OCI-LY7 (cell line): ENCODE measurements at regions not wholly inside any gene's neighbourhood (a gene's known extent, or its start where the extent isn't known, plus 50 kb on each side); places are given as distances from the start of the nearest gene placed in this dataset.

Source experiments
- BruUV-seq: library from RNA; stranded (reverse); fragments of 400-500 nt; replicated peaks from 2 replicates; lab custom pipeline; 2021; lab: Mats Ljungman, UMichigan
- CTCF ChIA-PET: fragments of 300-600 bp; sonication (Branson Sonifier 250); formaldehyde crosslinking; loops from one replicate; lab custom pipeline; 2022; ENCODE audit warnings: antibody characterized with exemption; ENCODE audit not compliant: unreplicated experiment; lab: Charles Lee
- POLR2A ChIA-PET: fragments of 300-600 bp; sonication (Branson Sonifier 250); formaldehyde crosslinking; loops from one replicate; lab custom pipeline; 2022; ENCODE audit warnings: antibody characterized with exemption; lab: Charles Lee
- DNase-seq: peaks from one replicate; pipeline ENCODE4 v3.0.0-alpha.2; 2015; ENCODE audit warnings: low spot score
- H2AFZ ChIP-seq: fragments of 200-600 bp; sonication (generic), shearing (Covaris generic); 2 replicates; pipeline ENCODE4 v1.6.1; 2014; ENCODE audit warnings: mild to moderate bottlenecking, antibody characterized with exemption, low read length, moderate library complexity
- H3K27ac ChIP-seq: fragments of 200-600 bp; sonication (generic); 2 replicates; pipeline ENCODE4 v1.5.1; 2014; ENCODE audit warnings: mixed run types, low read depth, mild to moderate bottlenecking, moderate library complexity, low read length, inconsistent platforms; ENCODE audit not compliant: poor library complexity, severe bottlenecking
- H3K36me3 ChIP-seq: fragments of 200-600 bp; sonication (generic); 2 replicates; pipeline ENCODE4 v1.6.1; 2014; ENCODE audit warnings: mild to moderate bottlenecking, antibody characterized with exemption, low read length, moderate library complexity, mixed read lengths; ENCODE audit not compliant: insufficient read depth
- H3K4me1 ChIP-seq: fragments of 200-600 bp; sonication (generic); 2 replicates; pipeline ENCODE4 v1.5.1; 2014; ENCODE audit warnings: mild to moderate bottlenecking, low read length; ENCODE audit not compliant: insufficient read depth, poor library complexity, severe bottlenecking
- H3K4me2 ChIP-seq: fragments of 200-600 bp; sonication (generic); 2 replicates; pipeline ENCODE4 v1.6.1; 2014; ENCODE audit warnings: mild to moderate bottlenecking, low read length
- H3K4me3 ChIP-seq: fragments of 200-600 bp; sonication (generic); 2 replicates; pipeline ENCODE4 v1.5.1; 2014; ENCODE audit warnings: mild to moderate bottlenecking, low read depth, low read length; ENCODE audit not compliant: poor library complexity, severe bottlenecking
- H3K79me2 ChIP-seq: fragments of 200-600 bp; sonication (generic); 2 replicates; pipeline ENCODE4 v1.6.1; 2016; ENCODE audit warnings: low read depth, mild to moderate bottlenecking, low read length, moderate library complexity, mixed read lengths; ENCODE audit not compliant: insufficient read depth
- H3K9me2 ChIP-seq: fragments of 200-600 bp; sonication (generic); 2 replicates; pipeline ENCODE4 v1.6.1; 2016; ENCODE audit warnings: mild to moderate bottlenecking, low read length, mixed read lengths; ENCODE audit not compliant: insufficient read depth
- H3K9me3 ChIP-seq: fragments of 200-600 bp; sonication (generic); 2 replicates; pipeline ENCODE4 v1.6.1; 2014; ENCODE audit warnings: mild to moderate bottlenecking, mixed run types, low read length, mixed read lengths
- H4K20me1 ChIP-seq: fragments of 200-600 bp; sonication (generic); 2 replicates; pipeline ENCODE4 v1.6.1; 2014; ENCODE audit warnings: mild to moderate bottlenecking, antibody characterized with exemption, low read length, moderate library complexity, mixed read lengths; ENCODE audit not compliant: insufficient read depth
- EZH2phosphoT487 ChIP-seq: fragments of 200-600 bp; sonication (generic); IDR thresholded peaks from 2 replicates; pipeline ENCODE4 v1.6.1; 2018; ENCODE audit warnings: low read depth, borderline replicate concordance, mild to moderate bottlenecking, mixed run types, antibody characterized with exemption, low read length, moderate library complexity, mixed read lengths
- intact Hi-C: fragments of 100-400 bp; cut with micrococcal nuclease; formaldehyde crosslinking; loops from one replicate; pipeline ENCODE4 v1.10.0; 2022; ENCODE audit not compliant: unreplicated experiment
- TF ChIP-seq, protein P1 (sequence below): fragments of 200-600 bp; sonication (generic); conservative IDR thresholded peaks from 2 replicates; pipeline ENCODE4 v1.5.1; 2014; ENCODE audit warnings: mild to moderate bottlenecking, antibody characterized with exemption, low read length, moderate library complexity, mixed read lengths

DNA sequence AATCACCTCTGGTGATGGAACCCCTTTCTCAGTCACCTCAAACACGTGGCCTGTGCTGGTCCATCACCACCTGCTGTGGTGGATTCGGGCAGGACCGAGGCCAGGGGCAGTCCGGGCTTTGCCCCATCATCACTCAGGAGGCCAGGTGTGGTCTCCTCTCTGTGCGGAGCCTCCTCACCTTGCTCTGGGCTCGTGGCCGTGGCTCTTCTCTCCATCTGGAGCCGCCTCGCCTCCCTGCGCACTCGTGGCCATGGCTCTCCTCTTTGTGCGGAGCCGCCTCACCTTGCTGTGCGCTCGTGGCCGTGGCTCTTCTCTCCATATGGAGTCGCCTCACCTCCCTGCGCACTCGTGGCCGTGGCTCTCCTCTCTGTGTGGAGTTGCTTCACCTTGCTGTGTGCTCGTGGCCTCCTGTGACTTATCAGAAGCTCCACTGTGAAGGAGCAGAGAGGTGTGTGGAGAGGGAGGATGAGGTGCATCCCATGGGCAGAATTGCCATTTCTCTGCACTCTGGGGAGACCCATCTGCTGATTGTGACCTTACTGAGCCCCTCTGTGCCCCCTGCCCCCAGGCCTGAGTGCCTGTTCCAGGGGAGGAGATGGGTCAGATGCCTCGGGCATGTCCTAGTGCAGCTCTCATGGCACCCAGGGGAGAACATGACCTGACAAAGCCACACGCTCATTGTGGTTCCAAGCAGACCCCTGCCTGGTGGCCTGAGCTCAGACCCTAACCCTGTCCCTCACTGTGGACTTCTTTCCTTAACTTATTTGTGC lies 276.6 kb upstream of the IRX2 start:
- DNase-seq = no peak
- H3K27ac ChIP-seq = no peak overlapping the region
- H3K4me2 ChIP-seq = no peak overlapping the region
- no TSS peak for BruUV-seq
- no peaks in the 10 kb centered on the region for H3K9me3 ChIP-seq
- ChIA-PET POLR2A (interaction anchor here (0.8 kb wide), 1 partner anchor 13 kb away, joined by 3 read pairs; no protein-coding TSS in a partner anchor), CTCF (no interaction called here)
- no peak overlapping the region for H2AFZ ChIP-seq
- no peaks in the 10 kb centered on the region for H3K79me2 ChIP-seq
- no peaks in the 10 kb centered on the region for H3K9me2 ChIP-seq
- H4K20me1 ChIP-seq = no peaks in the 10 kb centered on the region
- intact Hi-C loops = no loop called here
- no peak for TF ChIP-seq EZH2phosphoT487
- TF ChIP-seq, protein P1, sequence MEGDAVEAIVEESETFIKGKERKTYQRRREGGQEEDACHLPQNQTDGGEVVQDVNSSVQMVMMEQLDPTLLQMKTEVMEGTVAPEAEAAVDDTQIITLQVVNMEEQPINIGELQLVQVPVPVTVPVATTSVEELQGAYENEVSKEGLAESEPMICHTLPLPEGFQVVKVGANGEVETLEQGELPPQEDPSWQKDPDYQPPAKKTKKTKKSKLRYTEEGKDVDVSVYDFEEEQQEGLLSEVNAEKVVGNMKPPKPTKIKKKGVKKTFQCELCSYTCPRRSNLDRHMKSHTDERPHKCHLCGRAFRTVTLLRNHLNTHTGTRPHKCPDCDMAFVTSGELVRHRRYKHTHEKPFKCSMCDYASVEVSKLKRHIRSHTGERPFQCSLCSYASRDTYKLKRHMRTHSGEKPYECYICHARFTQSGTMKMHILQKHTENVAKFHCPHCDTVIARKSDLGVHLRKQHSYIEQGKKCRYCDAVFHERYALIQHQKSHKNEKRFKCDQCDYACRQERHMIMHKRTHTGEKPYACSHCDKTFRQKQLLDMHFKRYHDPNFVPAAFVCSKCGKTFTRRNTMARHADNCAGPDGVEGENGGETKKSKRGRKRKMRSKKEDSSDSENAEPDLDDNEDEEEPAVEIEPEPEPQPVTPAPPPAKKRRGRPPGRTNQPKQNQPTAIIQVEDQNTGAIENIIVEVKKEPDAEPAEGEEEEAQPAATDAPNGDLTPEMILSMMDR = no peak
- no peak overlapping the region for H3K4me3 ChIP-seq
- H3K4me1 ChIP-seq = no peaks in the 10 kb centered on the region
- no peaks in the 10 kb centered on the region for H3K36me3 ChIP-seq

DNA sequence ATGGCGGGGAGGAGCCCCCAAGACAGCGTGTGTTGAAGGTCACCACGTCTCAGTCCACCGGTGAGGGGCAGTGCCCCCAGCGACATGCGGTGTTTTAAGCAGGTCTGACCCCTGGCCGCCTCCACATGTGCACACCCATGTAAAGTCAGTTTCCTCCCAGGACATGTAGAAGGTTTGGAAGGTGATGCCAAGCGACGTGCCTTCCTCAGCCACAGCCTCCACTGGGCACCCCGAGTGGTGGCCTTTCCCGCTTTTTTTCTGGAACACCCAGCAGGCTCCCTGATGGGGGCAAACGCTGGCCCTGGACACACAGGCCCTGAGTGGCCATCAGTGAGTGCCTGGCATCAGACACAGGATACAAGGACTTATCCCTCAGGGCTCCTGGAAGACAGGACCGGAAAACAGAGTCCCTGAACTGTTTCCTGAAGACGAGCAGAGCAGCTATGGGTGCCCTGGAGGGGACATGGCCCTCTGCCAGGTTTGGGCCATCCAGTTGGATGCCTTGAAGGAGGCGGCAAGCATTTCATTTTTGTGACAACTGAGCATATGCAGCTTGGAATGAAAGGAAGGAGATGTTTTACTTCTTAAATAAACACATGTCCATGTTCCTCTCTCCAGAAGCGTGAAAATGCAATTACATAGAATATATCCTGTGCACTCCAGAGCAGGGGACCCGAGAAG lies 275.8 kb upstream of the IRX2 start:
- Histone ChIP-seq H3K9me2 (no peaks in the 10 kb centered on the region), H3K4me1 (no peaks in the 10 kb centered on the region), H3K27ac (no peak overlapping the region), H3K79me2 (no peaks in the 10 kb centered on the region), H3K4me3 (no peak overlapping the region), H2AFZ (no peak overlapping the region), H3K36me3 (no peaks in the 10 kb centered on the region), H4K20me1 (no peaks in the 10 kb centered on the region), H3K4me2 (no peak overlapping the region), H3K9me3 (no peaks in the 10 kb centered on the region)
- TF ChIP-seq, protein P1 = no peak
- no peak for TF ChIP-seq EZH2phosphoT487
- CTCF ChIA-PET = no interaction called here
- no TSS peak for BruUV-seq
- no peak for DNase-seq
- intact Hi-C loops = no loop called here
- POLR2A ChIA-PET = no interaction called here

DNA sequence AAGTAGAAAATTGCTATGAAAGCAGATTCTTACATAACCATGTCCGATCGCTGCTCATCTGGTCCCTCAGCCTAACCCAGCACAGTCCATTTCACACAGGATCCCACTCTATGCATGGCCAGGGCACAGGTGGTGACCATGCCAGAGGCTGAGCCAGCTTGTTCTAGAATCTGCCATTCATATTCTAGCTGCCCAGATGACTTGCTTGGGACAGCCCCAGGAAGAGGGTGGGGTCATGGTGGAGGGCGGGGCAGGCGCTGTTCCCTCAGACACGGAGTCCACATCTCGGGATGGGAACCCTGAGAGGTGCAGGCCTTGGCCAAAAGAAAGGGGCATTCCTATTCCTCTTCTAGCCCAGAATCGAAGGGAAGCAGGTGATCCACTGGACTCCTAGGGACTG lies 275.2 kb upstream of the IRX2 start:
- intact Hi-C loops = no loop called here
- H3K4me2 ChIP-seq = no peak overlapping the region
- no peak for DNase-seq
- no peaks in the 10 kb centered on the region for H3K4me1 ChIP-seq
- H4K20me1 ChIP-seq = no peaks in the 10 kb centered on the region
- no peak overlapping the region for H3K4me3 ChIP-seq
- no peaks in the 10 kb centered on the region for H3K9me3 ChIP-seq
- no TSS peak for BruUV-seq
- POLR2A ChIA-PET = interaction anchor here (0.6 kb wide), 1 partner anchor 1712 kb away, joined by 3 read pairs; no protein-coding TSS in a partner anchor
- TF ChIP-seq EZH2phosphoT487 = no peak
- TF ChIP-seq, protein P1 = no peak
- H3K36me3 ChIP-seq = no peaks in the 10 kb centered on the region
- no peaks in the 10 kb centered on the region for H3K79me2 ChIP-seq
- no peak overlapping the region for H3K27ac ChIP-seq
- CTCF ChIA-PET = no interaction called here
- H2AFZ ChIP-seq = no peak overlapping the region
- H3K9me2 ChIP-seq = no peaks in the 10 kb centered on the region
